SIG-M5 treated with dmso at 0.1 percent for 504 hours (cell line): ENCODE measurements at regions not wholly inside any gene's neighbourhood (a gene's known extent, or its start where the extent isn't known, plus 50 kb on each side); places are given as distances from the start of the nearest gene placed in this dataset.

Experiments used
- DNase-seq: peaks from one replicate; lab custom pipeline; 2025; ENCODE audit not compliant: unreplicated experiment; lab: John Stamatoyannopoulos, UW

DNA sequence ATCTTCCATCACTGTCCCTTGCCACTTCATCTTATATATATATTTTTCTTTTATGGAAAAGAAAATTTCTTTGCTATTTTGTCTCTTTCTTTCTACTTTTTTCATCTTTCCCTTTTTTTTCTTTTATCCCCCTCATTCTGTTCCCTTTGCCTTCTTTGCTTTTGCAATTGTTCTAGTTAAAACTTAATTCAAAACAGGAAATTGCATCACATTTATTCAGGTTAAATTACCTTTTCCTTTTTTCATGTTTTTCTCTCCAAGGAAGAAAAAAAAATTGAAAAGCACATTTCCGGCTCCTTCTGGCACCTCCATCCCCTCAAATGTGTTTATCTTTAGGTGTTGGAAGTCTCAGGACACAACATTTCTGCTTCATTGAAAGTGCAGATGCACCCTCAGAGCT is 176.9 kb downstream of the FGF1 start:
- DNase-seq: no peak

GRCh38 chr5:142508591-142508990 is 177.3 kb downstream of the FGF1 start:
- no peak for DNase-seq

DNA sequence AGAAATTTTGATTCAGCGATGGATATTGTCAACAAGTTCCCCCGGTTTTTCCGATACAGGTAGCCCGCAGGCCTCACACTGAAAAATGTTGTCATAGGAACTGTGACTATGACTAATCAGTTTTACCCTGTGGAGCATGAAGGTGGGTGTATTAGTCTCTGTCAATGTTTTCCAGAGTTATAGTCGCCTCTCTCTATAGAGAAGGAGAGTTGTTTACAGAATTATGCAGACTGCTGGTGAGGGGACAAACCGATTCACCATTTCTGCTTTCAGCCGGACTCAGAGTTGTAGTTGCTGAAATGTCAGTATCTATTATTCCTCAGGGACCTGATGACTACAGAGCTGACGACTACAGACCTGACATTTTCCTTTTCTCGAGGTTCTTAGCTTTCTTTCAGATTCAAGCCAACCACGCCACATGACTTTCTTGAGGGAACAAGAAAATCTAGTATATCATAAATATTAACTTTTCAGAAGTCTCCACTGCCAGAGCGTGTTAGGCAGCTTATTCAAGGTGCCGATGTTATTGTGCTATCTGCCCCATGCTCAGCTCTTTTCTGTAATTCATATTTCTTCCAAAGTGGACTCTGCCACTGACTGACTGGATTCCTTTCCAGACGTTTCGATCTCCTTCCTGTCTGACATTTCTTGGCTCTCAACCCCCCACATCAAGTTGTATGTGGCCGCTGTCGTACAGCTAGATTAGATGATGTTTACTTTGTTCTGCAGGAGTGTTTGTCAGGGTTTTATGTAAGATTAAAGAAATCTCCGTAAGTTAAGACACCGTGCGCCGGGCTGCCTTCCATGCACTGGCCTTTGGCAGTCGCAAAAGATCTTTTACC is 178.1 kb downstream of the FGF1 start:
- DNase-seq: no peak

- DNase-seq: no peak
These were observed 179.1 kb downstream of the FGF1 start for GRCh38 chr5:142506756-142507155.

DNA sequence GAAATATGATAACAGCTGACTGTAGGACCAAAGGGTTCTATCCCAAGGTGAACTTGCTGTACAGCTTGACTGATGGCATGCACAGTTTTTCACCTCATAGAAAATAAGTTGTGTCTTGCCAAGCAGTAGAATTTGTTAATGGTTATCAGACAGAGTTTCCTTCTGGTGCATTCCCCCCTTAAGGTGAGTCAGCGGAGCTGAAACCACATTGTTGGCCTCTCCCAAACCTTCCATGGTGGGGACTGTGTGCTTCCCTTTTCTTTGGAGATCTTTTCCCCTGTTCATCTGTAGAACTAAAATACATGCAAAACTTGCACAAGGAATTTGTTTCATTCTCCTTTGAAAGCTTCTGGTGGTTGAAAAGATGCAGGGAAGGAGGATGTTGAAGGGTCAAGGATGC is 179.8 kb downstream of the FGF1 start:
- DNase-seq: no peak

DNA sequence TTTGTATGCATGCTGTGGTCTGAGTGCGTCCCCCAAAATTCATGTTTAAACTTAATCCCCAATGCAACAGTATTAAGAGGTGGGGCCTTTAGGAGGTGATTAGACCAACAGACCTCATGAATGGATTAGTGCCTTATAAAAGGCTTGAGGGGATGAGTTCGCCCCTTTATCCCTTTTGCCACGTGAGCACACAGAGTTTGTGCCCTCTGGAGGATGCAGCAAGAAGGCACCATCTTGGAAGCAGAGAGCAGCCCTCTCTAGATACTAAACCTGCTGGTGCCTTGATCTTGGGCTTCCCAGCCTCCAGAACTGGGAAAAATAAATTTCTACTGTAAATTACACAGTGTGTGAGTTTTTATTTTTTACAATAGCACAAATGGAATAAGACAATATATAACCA is 177.1 kb upstream of the SPRY4 start:
- DNase-seq: no peak

DNA sequence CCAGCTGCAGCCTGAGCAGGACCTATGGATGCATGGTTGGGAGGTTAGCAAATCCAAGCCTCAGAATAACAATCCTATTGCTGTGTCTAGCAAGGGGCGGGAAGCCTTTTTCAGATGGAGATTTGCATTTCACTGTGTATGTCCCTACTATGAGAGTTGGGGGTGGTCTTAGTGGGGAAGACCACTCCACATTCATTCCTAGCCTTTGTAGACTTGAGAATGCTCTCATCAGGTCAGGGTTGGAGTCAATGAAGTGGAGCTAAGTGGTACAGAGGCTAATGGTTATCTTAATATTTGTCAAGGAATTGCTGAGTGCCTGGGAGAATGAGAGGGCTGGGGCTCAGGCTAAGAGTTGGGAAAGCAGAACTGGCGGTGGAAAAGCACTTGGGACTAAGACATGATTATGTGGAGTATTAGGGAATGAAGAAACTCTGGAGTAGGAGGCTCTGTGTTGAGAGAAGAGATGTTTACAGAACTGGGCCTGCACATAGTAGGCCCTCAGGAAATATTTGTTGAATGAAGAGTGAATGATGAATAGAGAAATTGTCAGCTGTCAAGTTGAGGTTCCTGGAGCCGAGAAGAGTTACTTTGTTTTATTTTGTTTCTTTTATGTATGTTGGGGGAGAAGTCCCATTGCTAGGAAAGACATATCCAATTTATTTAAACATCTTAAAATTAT is 175.5 kb upstream of the SPRY4 start:
- no peak for DNase-seq

- DNase-seq: no peak
These were observed 174.9 kb upstream of the SPRY4 start for GRCh38 chr5:142499591-142500226.

DNA sequence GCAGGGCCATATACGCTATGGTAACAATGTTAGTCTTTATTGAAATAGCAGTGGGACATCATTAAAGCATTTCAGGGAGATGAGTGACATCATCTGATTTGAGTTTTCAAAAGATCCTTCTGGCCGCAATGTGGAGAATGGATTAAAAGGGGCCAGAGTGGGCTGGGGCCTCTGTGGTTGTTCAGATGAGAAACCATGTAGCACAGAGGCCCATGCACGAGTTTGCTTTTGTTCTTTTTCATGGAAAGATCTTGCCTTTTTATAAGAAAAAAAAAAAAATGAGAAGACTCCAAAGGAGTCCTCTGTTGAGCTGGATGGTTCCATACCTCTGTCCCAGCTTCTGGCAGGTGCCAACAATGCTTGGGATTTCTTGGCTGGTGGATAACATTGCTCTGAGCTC is 173.5 kb upstream of the SPRY4 start:
- no peak for DNase-seq

DNA sequence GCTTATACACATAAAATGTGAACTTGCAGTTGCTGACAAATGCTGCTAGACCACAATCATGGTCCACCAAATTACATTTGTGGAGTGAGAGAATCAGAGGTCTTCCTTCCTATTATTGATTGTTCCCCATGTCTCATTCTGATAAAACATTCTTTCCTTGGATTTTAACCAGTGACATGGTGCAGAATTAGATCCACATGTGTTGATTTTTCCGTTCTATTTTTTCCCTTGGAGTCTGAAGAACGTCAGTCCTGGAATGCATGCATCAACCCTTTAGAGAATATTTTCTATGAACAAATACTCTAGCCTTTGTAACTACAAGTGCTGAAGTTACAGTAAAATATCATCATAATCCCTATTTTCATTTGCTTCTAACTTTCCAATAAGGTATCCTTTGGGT is 170.7 kb upstream of the SPRY4 start:
- DNase-seq: no peak

- no peak for DNase-seq
These were observed 169.2 kb upstream of the SPRY4 start for GRCh38 chr5:142493875-142494518.

DNA sequence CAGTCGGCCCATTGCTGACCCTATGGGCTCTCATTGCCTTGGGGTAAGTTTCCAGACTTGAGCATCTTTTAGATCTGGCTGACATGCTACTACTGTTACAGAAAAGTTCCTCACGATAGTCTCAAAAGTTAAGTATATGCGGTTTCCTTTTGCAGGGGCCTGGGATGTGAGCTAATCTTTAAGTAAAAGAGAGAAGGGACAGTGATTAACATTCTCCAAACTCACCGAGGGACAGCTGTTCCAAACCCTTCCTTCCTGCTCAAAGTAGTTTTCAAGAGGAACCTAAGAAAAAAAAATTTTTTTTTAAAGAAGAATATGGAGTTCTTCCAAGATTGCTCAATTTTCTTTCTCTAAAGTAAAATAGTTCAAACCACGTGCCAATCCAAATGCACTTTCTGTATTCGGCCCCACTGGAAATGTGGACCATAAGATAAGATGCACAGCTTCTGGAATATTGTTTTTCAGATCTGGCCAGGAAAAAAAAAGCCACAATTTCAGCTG is 168.0 kb upstream of the SPRY4 start:
- DNase-seq: no peak

- DNase-seq: no peak
These were observed 166.9 kb upstream of the SPRY4 start for GRCh38 chr5:142491679-142492078.

GRCh38 chr5:142491270-142491669 is 166.4 kb upstream of the SPRY4 start:
- DNase-seq: no peak

- no peak for DNase-seq
These were observed 161.8 kb upstream of the SPRY4 start for GRCh38 chr5:142486581-142486980.

DNA sequence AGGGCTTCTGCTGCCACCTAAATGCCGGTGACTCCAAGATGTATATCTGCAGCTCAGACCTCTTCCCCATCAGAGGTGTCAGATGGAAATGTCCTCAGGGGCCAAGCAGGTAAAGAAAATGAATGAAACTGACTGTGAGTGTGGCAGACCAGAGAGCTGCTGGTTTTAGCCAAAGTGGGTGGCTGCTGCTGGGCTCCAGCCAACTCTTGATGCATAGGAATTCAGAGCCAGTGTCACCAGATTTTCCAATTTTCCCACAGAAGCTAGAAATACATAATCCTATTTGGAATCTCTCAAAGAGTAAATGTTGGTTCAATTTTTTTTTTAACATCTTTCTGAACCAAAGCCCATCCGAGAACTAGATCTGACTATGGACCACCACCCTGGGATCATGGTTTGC is 161.2 kb upstream of the SPRY4 start:
- no peak for DNase-seq

- no peak for DNase-seq
These were observed 160.1 kb upstream of the SPRY4 start for GRCh38 chr5:142484821-142485387.

DNA sequence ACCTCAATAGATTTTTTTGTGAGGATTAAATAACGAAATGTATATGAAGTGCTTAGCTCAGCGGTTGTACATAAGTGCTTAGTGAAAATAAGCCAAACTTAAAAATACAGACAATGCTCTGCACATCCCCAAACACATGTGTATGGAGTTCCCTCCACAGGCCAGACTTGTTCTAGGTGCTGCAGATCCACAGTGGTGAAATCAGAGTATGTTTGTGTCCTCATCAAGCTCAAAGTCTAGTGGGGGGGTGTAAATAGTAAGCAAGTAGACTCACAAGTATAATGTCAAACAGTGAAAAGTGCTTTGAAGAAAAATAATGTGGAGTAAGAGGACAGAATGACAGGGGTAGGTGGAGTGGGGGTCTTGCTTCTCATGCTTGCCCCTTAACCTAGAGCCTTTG is 157.4 kb upstream of the SPRY4 start:
- no peak for DNase-seq

DNA sequence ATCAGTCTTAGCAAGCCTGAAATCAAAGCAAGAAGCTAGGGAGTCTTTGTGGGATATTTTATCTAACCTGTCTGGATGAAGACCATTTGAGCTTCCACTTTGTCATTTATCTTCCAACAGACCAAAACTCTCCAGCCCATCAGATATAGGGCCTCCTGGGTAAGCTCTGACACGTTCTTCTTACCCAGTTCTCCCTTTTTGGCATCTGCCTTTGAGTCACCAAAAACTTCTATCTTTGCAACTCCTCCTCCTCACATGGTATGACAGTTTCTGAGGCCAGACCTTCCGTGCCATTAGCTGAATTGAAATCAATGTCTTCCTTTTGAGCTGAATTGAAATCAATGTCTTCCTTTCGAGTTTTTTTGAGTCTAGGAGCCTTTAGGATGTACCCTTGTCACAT is 156.6 kb upstream of the SPRY4 start:
- no peak for DNase-seq

DNA sequence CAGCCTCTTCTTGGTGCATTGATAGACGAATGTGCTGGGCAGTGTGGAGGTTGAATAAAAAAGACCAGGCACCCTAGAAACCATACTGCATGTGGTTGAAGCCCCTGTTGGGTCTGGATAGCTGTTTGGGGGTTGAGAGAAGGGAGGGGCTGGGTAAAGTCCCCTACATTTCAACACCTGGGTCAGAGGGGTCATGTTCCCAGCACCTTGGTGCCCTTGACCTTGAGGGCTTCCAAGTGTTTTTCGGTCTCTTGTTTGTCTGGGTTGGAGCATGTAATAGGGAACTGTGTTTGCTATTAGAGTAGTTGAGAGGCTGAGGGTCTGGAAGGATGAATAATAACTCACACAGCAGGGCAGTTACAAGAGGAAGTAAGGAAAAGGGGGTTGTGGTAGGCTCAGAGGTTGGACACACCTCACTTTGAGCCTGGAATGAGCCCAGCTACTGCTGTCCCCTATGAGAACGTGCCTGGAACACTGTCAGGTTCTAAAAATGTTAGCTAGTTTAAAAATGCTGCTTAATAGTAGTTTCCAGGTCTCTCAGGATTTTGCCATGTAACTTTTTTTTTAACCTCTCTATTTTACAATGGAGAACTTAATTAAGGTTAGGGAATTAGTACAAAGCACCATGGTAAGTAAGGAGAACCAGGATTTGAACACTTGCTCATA is 155.2 kb upstream of the SPRY4 start:
- no peak for DNase-seq

GRCh38 chr5:142479150-142479549 is 154.3 kb upstream of the SPRY4 start:
- no peak for DNase-seq
